IPS-18c (cell line): ENCODE measurements at regions not wholly inside any gene's neighbourhood (a gene's known extent, or its start where the extent isn't known, plus 50 kb on each side); places are given as distances from the start of the nearest gene placed in this dataset.

Source experiments
- H3K4me3 ChIP-seq: 2 replicates; pipeline ENCODE4 v1.7.0; 2013; ENCODE audit warnings: low read depth, mild to moderate bottlenecking, low read length, moderate library complexity; ENCODE audit not compliant: insufficient read depth
- H3K9me3 ChIP-seq: one replicate; pipeline ENCODE4 v1.6.1; 2013; ENCODE audit warnings: mild to moderate bottlenecking, low read length, moderate library complexity; ENCODE audit not compliant: control insufficient read depth, insufficient read depth

- Histone ChIP-seq H3K4me3 (no peak overlapping the region), H3K9me3 (no peaks in the 10 kb centered on the region)
Observed at GRCh38 chr2:145685383-145686050, 1165.6 kb upstream of the ZEB2 start.

DNA sequence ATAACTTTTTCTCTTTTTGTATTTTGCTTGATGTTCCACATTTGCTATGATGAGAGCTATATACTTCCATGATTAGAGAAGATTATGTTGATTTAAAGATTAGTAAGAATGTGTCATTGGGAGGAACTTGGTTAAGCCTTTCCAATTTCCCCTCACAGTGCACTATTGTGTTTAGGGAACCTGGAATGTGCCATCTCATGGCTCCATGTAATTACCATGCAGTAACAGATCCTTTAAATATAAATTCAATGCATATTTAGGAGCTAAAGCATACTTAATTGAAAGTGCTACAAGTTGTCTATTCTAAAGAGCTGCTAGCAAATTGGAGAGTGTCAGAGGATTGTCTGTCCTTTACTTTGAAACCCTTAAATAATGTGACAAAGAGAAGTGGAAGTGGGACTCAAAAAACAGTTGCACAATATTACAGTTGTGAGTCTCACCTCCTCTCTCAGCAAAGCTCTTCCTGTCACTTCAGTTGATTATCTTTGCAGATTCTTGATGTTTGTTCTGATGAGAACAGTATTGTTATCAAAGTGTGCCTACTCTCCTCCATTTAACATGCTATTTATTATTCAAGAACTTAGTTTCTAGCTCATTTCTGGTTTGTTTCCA, 1162.7 kb upstream of the ZEB2 start:
- Histone ChIP-seq H3K4me3 (no peak overlapping the region), H3K9me3 (no peaks in the 10 kb centered on the region)

DNA sequence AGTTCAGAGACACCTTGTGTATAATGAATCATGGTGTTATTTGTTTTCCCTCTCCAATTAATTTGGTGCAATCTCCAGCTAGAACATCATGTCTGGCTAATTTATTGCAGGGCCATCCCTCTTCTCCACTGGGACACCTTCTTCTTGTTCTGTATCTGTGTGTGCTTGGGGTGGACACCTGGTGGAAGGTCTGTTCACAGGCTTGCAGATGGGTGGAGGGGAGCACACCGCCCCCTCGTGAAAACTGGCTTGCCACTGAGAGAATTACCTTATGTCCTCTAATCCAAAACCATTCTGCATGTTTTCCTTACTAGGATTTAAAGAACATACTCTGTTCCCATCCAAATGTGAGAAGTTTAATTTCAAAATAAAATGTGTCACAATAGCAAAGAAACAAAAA, 1160.4 kb upstream of the ZEB2 start:
- no peak overlapping the region for H3K4me3 ChIP-seq
- no peaks in the 10 kb centered on the region for H3K9me3 ChIP-seq

DNA sequence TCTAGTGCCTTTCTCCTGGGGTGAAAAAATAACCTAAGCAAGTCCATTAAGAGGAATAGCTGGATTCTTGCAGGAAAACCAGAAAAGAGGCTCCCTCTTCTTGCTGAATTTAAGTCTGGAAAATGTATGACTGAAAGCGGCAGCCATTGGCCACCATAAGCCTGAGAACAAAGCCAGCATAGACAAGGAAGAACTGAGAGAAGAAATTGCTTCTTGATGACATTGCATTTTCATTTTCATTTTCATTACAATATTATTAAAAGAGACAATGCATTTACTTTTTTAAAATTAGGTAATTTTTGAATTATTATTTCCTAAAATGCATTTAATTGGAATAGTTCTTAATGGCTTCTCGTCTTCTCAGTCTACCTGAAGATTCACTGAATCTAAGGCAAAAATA, 1157.5 kb upstream of the ZEB2 start:
- H3K4me3 ChIP-seq, result no peak overlapping the region

GRCh38 chr2:145674705-145675104, 1154.8 kb upstream of the ZEB2 start:
- Histone ChIP-seq H3K4me3 (no peak overlapping the region), H3K9me3 (no peaks in the 10 kb centered on the region)

More for the DNA sequence above, 1157.5 kb upstream of the ZEB2 start:
- H3K9me3 ChIP-seq, result no peaks in the 10 kb centered on the region

DNA sequence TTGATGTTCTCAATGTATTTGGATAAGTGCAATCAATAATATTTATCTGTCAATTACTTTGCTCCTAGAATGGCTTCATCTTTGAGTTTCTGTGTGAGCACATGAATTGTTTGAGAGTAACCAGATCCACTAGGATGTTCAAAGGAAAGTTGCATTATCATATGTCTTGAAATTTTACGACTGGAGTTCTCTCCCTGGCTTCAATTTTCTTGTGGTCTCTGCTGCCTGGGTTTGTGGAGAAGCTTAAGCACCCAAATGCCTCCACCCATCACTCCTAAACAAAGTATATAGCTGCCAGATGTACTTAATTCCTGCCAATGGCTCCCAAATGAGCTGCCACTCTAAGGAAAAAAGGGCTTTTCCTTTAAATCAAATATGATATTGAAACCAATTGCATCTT, 1149.4 kb upstream of the ZEB2 start:
- no peaks in the 10 kb centered on the region for H3K9me3 ChIP-seq
- no peak overlapping the region for H3K4me3 ChIP-seq

DNA sequence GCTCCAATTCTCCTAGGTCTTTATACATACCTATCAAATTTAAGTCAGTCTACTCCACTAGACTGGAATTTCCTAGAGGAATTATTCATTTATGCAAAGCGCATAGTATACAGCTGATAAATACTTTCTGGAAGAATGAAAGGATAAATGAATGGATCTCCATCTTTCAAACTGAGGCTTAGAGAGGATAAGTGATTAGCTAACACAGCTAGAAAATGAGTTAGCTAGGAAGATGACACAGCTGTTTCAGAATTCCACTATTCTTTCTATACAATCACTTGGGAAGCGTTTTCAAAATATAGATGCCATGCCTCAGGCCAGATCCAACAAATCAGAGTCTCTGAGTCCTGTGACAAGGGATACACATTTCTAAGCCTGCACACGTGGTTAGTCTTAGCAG, 1146.6 kb upstream of the ZEB2 start:
- no peak overlapping the region for H3K4me3 ChIP-seq
- no peaks in the 10 kb centered on the region for H3K9me3 ChIP-seq

DNA sequence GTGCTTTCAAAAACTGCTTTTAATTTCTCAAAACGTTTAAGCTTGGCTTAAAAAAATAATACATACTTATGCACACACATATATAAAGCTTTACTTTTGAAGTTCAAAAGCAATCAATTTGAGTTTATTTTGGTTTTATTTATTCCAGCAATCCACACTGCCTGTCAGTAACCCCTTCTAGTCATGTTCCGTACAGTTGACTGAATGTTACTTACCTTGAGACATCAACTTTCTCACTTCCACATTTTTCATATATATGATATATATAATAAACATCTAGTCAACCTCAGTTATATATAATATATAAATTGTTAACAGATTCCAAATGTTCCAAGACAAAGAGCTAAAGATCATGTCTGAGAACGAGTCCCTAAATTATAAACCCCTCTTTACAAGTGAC, 1137.3 kb upstream of the ZEB2 start:
- H3K9me3 ChIP-seq, result no peaks in the 10 kb centered on the region
- H3K4me3 ChIP-seq, result no peak overlapping the region

- Histone ChIP-seq H3K9me3 (no peaks in the 10 kb centered on the region), H3K4me3 (no peak overlapping the region)
Observed at GRCh38 chr2:145655165-145655765, 1135.3 kb upstream of the ZEB2 start.

GRCh38 chr2:145654746-145655145, 1134.8 kb upstream of the ZEB2 start:
- Histone ChIP-seq H3K9me3 (no peaks in the 10 kb centered on the region), H3K4me3 (no peak overlapping the region)

GRCh38 chr2:145654156-145654555, 1134.2 kb upstream of the ZEB2 start:
- Histone ChIP-seq H3K4me3 (no peak overlapping the region), H3K9me3 (no peaks in the 10 kb centered on the region)

- H3K4me3 ChIP-seq, result no peak overlapping the region
- no peaks in the 10 kb centered on the region for H3K9me3 ChIP-seq
Observed at GRCh38 chr2:145653553-145653952, 1133.6 kb upstream of the ZEB2 start.

DNA sequence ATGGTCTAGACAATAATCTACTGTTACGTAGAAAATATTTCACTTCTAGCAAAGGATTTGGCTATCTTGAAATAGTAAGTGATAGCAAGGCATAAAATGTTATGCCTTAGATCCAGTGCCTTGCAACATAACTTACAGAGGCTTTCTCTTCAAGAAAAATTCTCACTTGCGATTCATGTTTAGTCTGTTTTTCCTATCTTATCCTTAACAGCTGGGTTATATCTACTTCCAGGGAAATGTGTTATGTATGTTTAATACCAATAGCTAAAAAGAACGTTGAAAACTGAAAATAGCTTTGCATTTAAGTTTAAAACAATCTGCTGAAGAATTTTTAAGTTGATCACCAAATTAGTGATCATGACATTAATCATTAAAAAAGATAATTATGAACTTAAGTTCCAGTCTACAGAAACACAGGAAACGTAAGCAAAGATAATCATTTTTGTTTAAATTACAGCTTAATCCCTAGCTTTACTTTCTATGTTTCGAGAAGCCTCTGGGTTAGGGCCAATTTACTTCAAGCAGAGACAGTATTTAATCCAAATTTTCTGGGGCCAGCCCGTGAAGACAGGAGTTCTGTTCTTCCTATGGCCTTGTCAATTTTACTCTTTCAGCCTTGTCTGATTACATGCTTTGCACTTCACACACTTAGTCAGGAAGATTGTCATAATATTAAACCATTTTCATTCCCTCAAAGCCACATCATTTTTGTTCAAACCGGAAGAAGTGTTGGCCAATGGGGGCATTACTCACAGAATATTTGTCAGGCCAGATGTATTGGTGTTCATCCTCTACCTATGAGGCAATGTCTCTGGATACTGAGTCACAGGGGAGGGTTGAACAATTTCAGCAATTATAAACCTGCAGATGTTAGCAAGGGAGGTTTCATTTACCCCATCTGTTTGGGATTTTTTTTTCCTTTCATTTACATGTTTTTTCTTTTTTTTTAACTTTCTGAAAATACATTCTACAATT, 1132.9 kb upstream of the ZEB2 start:
- H3K4me3 ChIP-seq, result no peak overlapping the region
- H3K9me3 ChIP-seq, result no peaks in the 10 kb centered on the region

GRCh38 chr2:145652036-145652435, 1132.1 kb upstream of the ZEB2 start:
- Histone ChIP-seq H3K4me3 (no peak overlapping the region), H3K9me3 (no peaks in the 10 kb centered on the region)

DNA sequence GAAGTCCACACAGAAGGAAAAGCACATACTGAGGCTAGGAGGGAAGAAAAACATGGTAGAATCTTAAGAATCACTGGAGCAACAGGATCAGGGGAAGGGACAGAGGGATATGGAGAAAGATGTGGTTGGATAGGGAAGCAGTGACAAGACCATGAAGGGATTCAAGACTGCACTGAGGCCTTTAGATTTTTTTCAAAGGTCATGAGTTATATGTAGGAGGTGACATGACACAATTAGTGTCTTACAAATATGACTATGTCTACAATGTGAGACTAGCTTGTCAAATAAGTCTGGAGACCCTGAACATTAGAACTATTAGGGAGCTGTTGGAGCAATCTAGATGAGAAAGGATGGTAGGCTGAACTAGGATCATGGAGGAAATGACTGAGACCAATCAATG, 1130.3 kb upstream of the ZEB2 start:
- H3K4me3 ChIP-seq, result no peak overlapping the region
- no peaks in the 10 kb centered on the region for H3K9me3 ChIP-seq

- Histone ChIP-seq H3K4me3 (no peak overlapping the region), H3K9me3 (no peaks in the 10 kb centered on the region)
Observed at GRCh38 chr2:145649061-145649460, 1129.1 kb upstream of the ZEB2 start.

- no peak overlapping the region for H3K4me3 ChIP-seq
Observed at GRCh38 chr2:145644820-145645302, 1124.9 kb upstream of the ZEB2 start.

More at GRCh38 chr2:145644820-145645302, 1124.9 kb upstream of the ZEB2 start:
- H3K9me3 ChIP-seq, result no peaks in the 10 kb centered on the region
